ENCODE measurements at regions not wholly inside any gene's neighbourhood (a gene's known extent, or its start where the extent isn't known, plus 50 kb on each side); places are given as distances from the start of the nearest gene placed in this dataset.

- no peak for TF ChIP-seq CTCF (IDR thresholded peaks at IDR 0.05)
- TF ChIP-seq POLR2A (IDR thresholded peaks at IDR 0.05) = no peak
Observed at GRCh38 chr13:47519626-47520025, 481.4 kb downstream of the SUCLA2 start.

All from adrenal gland (tissue), 5 donors.